ENCODE measurements at regions not wholly inside any gene's neighbourhood (a gene's known extent, or its start where the extent isn't known, plus 50 kb on each side); places are given as distances from the start of the nearest gene placed in this dataset.
"Not testable (repeated sequence)": the region's sequence is repeated elsewhere in the genome, so short reads cannot be mapped to it uniquely, and the experiment has no call there.

GRCh38 chr3:72269475-72269874 lies 484.5 kb upstream of the PROK2 start:
- no peaks in the 10 kb centered on the region for H3K36me3 ChIP-seq (replicated peaks in 1 of 2; ENCODE audit: control insufficient read depth in 1 of 2, insufficient read depth in 2 of 2, low read length in 2 of 2)
- intact Hi-C loops (cut with micrococcal nuclease), result no loop called here
- no peak for TF ChIP-seq CTCF (IDR thresholded peaks at IDR 0.05)
- H3K27ac ChIP-seq (ENCODE audit: low read depth in 1 of 2, low read length in 2 of 2), result peak overlapping the region; percentile 75 to 92
- H2AFZ ChIP-seq (ENCODE audit: insufficient read depth, low read depth, low read length, poor library complexity, severe bottlenecking), result peak overlapping the region; percentile 28
- H3K9me3 ChIP-seq (replicated peaks in 1 of 2; ENCODE audit: control insufficient read depth in 1 of 2, insufficient read depth in 1 of 2, low read length in 2 of 2), result no peaks in the 10 kb centered on the region
- H3K4me1 ChIP-seq (ENCODE audit: control insufficient read depth in 1 of 2, insufficient read depth in 2 of 2, low read length in 2 of 2), result peaks cover 57 to 69% of the 10 kb centered on the region in 2 donors
- peaks cover 77% of the 10 kb centered on the region for H3K4me1 Mint-ChIP-seq
- H3K9me3 Mint-ChIP-seq, result no peaks in the 10 kb centered on the region
- H3K27me3 Mint-ChIP-seq (ENCODE audit: low read depth in 3 of 3), result peaks cover 0 to 7% (median 6%) of the 10 kb centered on the region in 3 donors
- 100% methylated on average over 1 of the region's 3 CpGs for WGBS (ENCODE audit: insufficient coverage)
- peaks cover 0 to 2% of the 10 kb centered on the region in 2 donors for H3K36me3 Mint-ChIP-seq
- H3K9ac ChIP-seq (ENCODE audit: insufficient read depth, low read length, poor library complexity, severe bottlenecking), result peak overlapping the region; percentile 47
- peak overlapping the region; percentile 96 to 98 (median 97) for H3K27ac Mint-ChIP-seq
- no peaks in the 10 kb centered on the region for H4K20me1 ChIP-seq (ENCODE audit: insufficient read depth, low read length)
- H3K4me2 ChIP-seq (replicated peaks; ENCODE audit: extremely low read depth, low read length, poor library complexity, severe bottlenecking), result peak overlapping the region; percentile 47
- H3K4me3 Mint-ChIP-seq, result peak overlapping the region in 1 of 2 donors; percentile 42
- H3K4me3 ChIP-seq (replicated peaks in 1 of 3; ENCODE audit: low read depth in 2 of 3, low read length in 3 of 3), result peak overlapping the region in 1 of 3 experiments; percentile 25
- H3K27me3 ChIP-seq (ENCODE audit: control insufficient read depth in 2 of 2, insufficient read depth in 2 of 2, low read length in 2 of 2), result no peaks in the 10 kb centered on the region
- DNase-seq, result peak in 2 of 3 donors; percentile 31 to 77
- no peaks in the 10 kb centered on the region for H3K79me2 ChIP-seq (ENCODE audit: insufficient read depth, low read length)

- DNase-seq; H3K36me3 ChIP-seq (replicated peaks in 1 of 2; ENCODE audit: control insufficient read depth in 1 of 2, insufficient read depth in 2 of 2, low read length in 2 of 2); H3K9ac ChIP-seq (ENCODE audit: insufficient read depth, low read length, poor library complexity, severe bottlenecking); H3K9me3 ChIP-seq (replicated peaks in 1 of 2; ENCODE audit: control insufficient read depth in 1 of 2, insufficient read depth in 1 of 2, low read length in 2 of 2); H3K36me3 Mint-ChIP-seq; intact Hi-C loops (cut with micrococcal nuclease); H3K4me2 ChIP-seq (replicated peaks; ENCODE audit: extremely low read depth, low read length, poor library complexity, severe bottlenecking); H3K4me3 Mint-ChIP-seq; H2AFZ ChIP-seq (ENCODE audit: insufficient read depth, low read depth, low read length, poor library complexity, severe bottlenecking); H3K4me3 ChIP-seq (replicated peaks in 1 of 3; ENCODE audit: low read depth in 2 of 3, low read length in 3 of 3); H3K27ac ChIP-seq (ENCODE audit: low read depth in 1 of 2, low read length in 2 of 2); H3K79me2 ChIP-seq (ENCODE audit: insufficient read depth, low read length); H4K20me1 ChIP-seq (ENCODE audit: insufficient read depth, low read length); H3K9me3 Mint-ChIP-seq; H3K27me3 Mint-ChIP-seq (ENCODE audit: low read depth in 3 of 3); H3K27me3 ChIP-seq (ENCODE audit: control insufficient read depth in 2 of 2, insufficient read depth in 2 of 2, low read length in 2 of 2): not testable (repeated sequence)
- H3K4me1 ChIP-seq (ENCODE audit: control insufficient read depth in 1 of 2, insufficient read depth in 2 of 2, low read length in 2 of 2), result peaks cover 32 to 44% of the 10 kb centered on the region in 2 donors
- Mint-ChIP-seq H3K4me1 (peaks cover 53% of the 10 kb centered on the region), H3K27ac (peak overlapping the region in 3 of 7 donors; percentile 30 to 80 (median 63))
- 100% methylated on average over 1 of the region's 7 CpGs for WGBS (ENCODE audit: insufficient coverage)
These were observed 482.1 kb upstream of the PROK2 start for GRCh38 chr3:72266921-72267524.
